ENCODE measurements at regions not wholly inside any gene's neighbourhood (a gene's known extent, or its start where the extent isn't known, plus 50 kb on each side); places are given as distances from the start of the nearest gene placed in this dataset.

GRCh38 chr1:5738911-5739462 lies 253.2 kb downstream of the NPHP4 start:
- Mint-ChIP-seq H3K27me3 (peaks cover under 1% of the 10 kb centered on the region), H3K4me3 (no peak overlapping the region), H3K36me3 (ENCODE audit: low read depth) (no peaks in the 10 kb centered on the region), H3K4me1 (no peaks in the 10 kb centered on the region), H3K9me3 (no peaks in the 10 kb centered on the region), H3K27ac (no peak overlapping the region)
- ATAC-seq (ENCODE audit: low read depth) (no peak), DNase-seq (no peak)
- no peak for TF ChIP-seq CTCF (IDR thresholded peaks at IDR 0.05)
- ChIA-PET POLR2A (no interaction called here), CTCF (no interaction called here)
- intact Hi-C loops (cut with micrococcal nuclease): no loop called here

- DNase-seq (no peak), ATAC-seq (ENCODE audit: low read depth) (no peak)
- H3K9me3 Mint-ChIP-seq: no peaks in the 10 kb centered on the region
- no peak for TF ChIP-seq CTCF (IDR thresholded peaks at IDR 0.05)
- no peaks in the 10 kb centered on the region for H3K36me3 Mint-ChIP-seq (ENCODE audit: low read depth)
- H3K27ac Mint-ChIP-seq: no peak overlapping the region
- intact Hi-C loops (cut with micrococcal nuclease): no loop called here
- no peak overlapping the region for H3K4me3 Mint-ChIP-seq
- POLR2A ChIA-PET: no interaction called here
- H3K4me1 Mint-ChIP-seq: no peaks in the 10 kb centered on the region
- CTCF ChIA-PET: no interaction called here
- H3K27me3 Mint-ChIP-seq: peaks cover 2% of the 10 kb centered on the region
Measured at GRCh38 chr1:5737081-5737480, 255.1 kb downstream of the NPHP4 start.

- TF ChIP-seq CTCF (IDR thresholded peaks at IDR 0.05): no peak
- POLR2A ChIA-PET: no interaction called here
Measured at GRCh38 chr1:5734996-5735395, 257.2 kb downstream of the NPHP4 start.

GRCh38 chr1:5734414-5734813 lies 257.8 kb downstream of the NPHP4 start:
- peaks cover 2% of the 10 kb centered on the region for H3K27me3 Mint-ChIP-seq
- H3K36me3 Mint-ChIP-seq (ENCODE audit: low read depth): no peaks in the 10 kb centered on the region
- intact Hi-C loops (cut with micrococcal nuclease): no loop called here
- ATAC-seq (ENCODE audit: low read depth) (no peak), DNase-seq (no peak)
- no peaks in the 10 kb centered on the region for H3K4me1 Mint-ChIP-seq
- ChIA-PET POLR2A (no interaction called here), CTCF (no interaction called here)
- no peak for TF ChIP-seq CTCF (IDR thresholded peaks at IDR 0.05)
- no peak overlapping the region for H3K4me3 Mint-ChIP-seq
- H3K9me3 Mint-ChIP-seq: no peaks in the 10 kb centered on the region
- no peak overlapping the region for H3K27ac Mint-ChIP-seq

More at GRCh38 chr1:5734996-5735395, 257.2 kb downstream of the NPHP4 start:
- Mint-ChIP-seq H3K9me3 (no peaks in the 10 kb centered on the region), H3K27ac (no peak overlapping the region), H3K4me3 (no peak overlapping the region), H3K4me1 (no peaks in the 10 kb centered on the region), H3K36me3 (ENCODE audit: low read depth) (no peaks in the 10 kb centered on the region), H3K27me3 (peaks cover 2% of the 10 kb centered on the region)
- intact Hi-C loops (cut with micrococcal nuclease): no loop called here
- DNase-seq (no peak), ATAC-seq (ENCODE audit: low read depth) (no peak)
- CTCF ChIA-PET: no interaction called here

GRCh38 chr1:5733596-5733995 lies 258.6 kb downstream of the NPHP4 start:
- intact Hi-C loops (cut with micrococcal nuclease): no loop called here
- TF ChIP-seq CTCF (IDR thresholded peaks at IDR 0.05): no peak
- Mint-ChIP-seq H3K4me1 (no peaks in the 10 kb centered on the region), H3K36me3 (ENCODE audit: low read depth) (no peaks in the 10 kb centered on the region), H3K27me3 (peaks cover 2% of the 10 kb centered on the region), H3K27ac (no peak overlapping the region), H3K4me3 (no peak overlapping the region), H3K9me3 (no peaks in the 10 kb centered on the region)
- DNase-seq (no peak), ATAC-seq (ENCODE audit: low read depth) (no peak)
- ChIA-PET CTCF (no interaction called here), POLR2A (no interaction called here)

Measured in activated B cell treated with CpG ODN at 0.5 μM for 24 hours (primary cell).